Trophoblast cell (in vitro differentiated cells and primary cell): ENCODE measurements at regions not wholly inside any gene's neighbourhood (a gene's known extent, or its start where the extent isn't known, plus 50 kb on each side); places are given as distances from the start of the nearest gene placed in this dataset.

Experiments
- DNase-seq, 2 donors: peaks; one replicate each; pipeline ENCODE4 v3.0.0-alpha.2; 2016
- H2AFZ ChIP-seq: 2 replicates; pipeline ENCODE4 v1.6.1; 2013; ENCODE audit warnings: low read length, moderate library complexity, mild to moderate bottlenecking; ENCODE audit not compliant: insufficient read depth, poor library complexity
- H2AK5ac ChIP-seq: 2 replicates; pipeline ENCODE4 v1.6.1; 2013; ENCODE audit warnings: mild to moderate bottlenecking, low read length
- H2BK120ac ChIP-seq: 2 replicates; pipeline ENCODE4 v1.6.1; 2013; ENCODE audit warnings: low read length, mild to moderate bottlenecking, moderate library complexity; ENCODE audit not compliant: insufficient read depth, poor library complexity
- H2BK12ac ChIP-seq: 2 replicates; pipeline ENCODE4 v1.6.1; 2013; ENCODE audit warnings: mild to moderate bottlenecking, low read length, moderate library complexity
- H2BK5ac ChIP-seq: 2 replicates; pipeline ENCODE4 v1.6.1; 2013; ENCODE audit warnings: low read length, low read depth, moderate library complexity, mild to moderate bottlenecking; ENCODE audit not compliant: poor library complexity
- H3K14ac ChIP-seq: 2 replicates; pipeline ENCODE4 v1.6.1; 2013; ENCODE audit warnings: mild to moderate bottlenecking, low read length
- H3K18ac ChIP-seq: 2 replicates; pipeline ENCODE4 v1.6.1; 2013; ENCODE audit warnings: mild to moderate bottlenecking, low read length
- H3K23ac ChIP-seq: 2 replicates; pipeline ENCODE4 v1.6.1; 2013; ENCODE audit warnings: low read length
- H3K27ac ChIP-seq: 2 replicates; pipeline ENCODE4 v1.5.1; 2013; ENCODE audit warnings: low read depth, mild to moderate bottlenecking, inconsistent platforms, low read length, moderate library complexity
- H3K27me3 ChIP-seq: 2 replicates; pipeline ENCODE4 v1.6.1; 2013; ENCODE audit warnings: inconsistent platforms, mild to moderate bottlenecking, low read length, moderate library complexity; ENCODE audit not compliant: insufficient read depth
- H3K36me3 ChIP-seq, 2 experiments: 1 replicate in 1 of 2; 2 replicates in 1 of 2; pipeline ENCODE4 v1.6.1; 2013; ENCODE audit warnings: low read length in 2 of 2, mild to moderate bottlenecking in 2 of 2, moderate library complexity in 1 of 2; ENCODE audit not compliant: insufficient read depth in 2 of 2, control insufficient read depth in 1 of 2
- H3K4ac ChIP-seq: 2 replicates; pipeline ENCODE4 v1.6.1; 2013; ENCODE audit warnings: low read depth, mild to moderate bottlenecking, low read length, moderate library complexity
- H3K4me1 ChIP-seq, 2 experiments: 1 replicate in 1 of 2; 2 replicates in 1 of 2; pipeline ENCODE4 v1.6.1; 2013; ENCODE audit warnings: low read length in 2 of 2, mild to moderate bottlenecking in 2 of 2, moderate library complexity in 1 of 2; ENCODE audit not compliant: insufficient read depth in 2 of 2, control insufficient read depth in 1 of 2
- H3K4me2 ChIP-seq: 2 replicates; pipeline ENCODE4 v1.6.1; 2013; ENCODE audit warnings: inconsistent platforms, mild to moderate bottlenecking, low read length, moderate library complexity
- H3K4me3 ChIP-seq: 2 replicates; pipeline ENCODE4 v1.5.1; 2013; ENCODE audit warnings: mild to moderate bottlenecking, low read depth, low read length, inconsistent platforms
- H3K79me1 ChIP-seq: one replicate; pipeline ENCODE4 v1.6.1; 2013; ENCODE audit warnings: low read length
- H3K79me2 ChIP-seq: 2 replicates; pipeline ENCODE4 v1.6.1; 2013; ENCODE audit warnings: low read length, mild to moderate bottlenecking; ENCODE audit not compliant: control insufficient read depth, insufficient read depth, poor library complexity
- H3K9ac ChIP-seq: 2 replicates; pipeline ENCODE4 v1.6.1; 2013; ENCODE audit warnings: mild to moderate bottlenecking, low read length
- H3K9me3 ChIP-seq: 2 replicates; pipeline ENCODE4 v1.6.1; 2013; ENCODE audit warnings: low read depth, mild to moderate bottlenecking, control low read depth, inconsistent platforms, low read length; ENCODE audit not compliant: insufficient read depth
- H4K12ac ChIP-seq: 2 replicates; pipeline ENCODE4 v1.6.1; 2013; ENCODE audit warnings: low read depth, mild to moderate bottlenecking, low read length, moderate library complexity
- H4K8ac ChIP-seq: 2 replicates; pipeline ENCODE4 v1.6.1; 2013; ENCODE audit warnings: low read depth, mild to moderate bottlenecking, low read length, moderate library complexity
- H4K91ac ChIP-seq: one replicate; pipeline ENCODE4 v1.6.1; 2013; ENCODE audit warnings: low read depth, mild to moderate bottlenecking, low read length, moderate library complexity
- WGBS: extraction: QIAGEN DNeasy Blood & Tissue Kit; methylation state at CpG from one replicate; pipeline ENCODE4 v1.1.7; 2013; ENCODE audit warnings: missing lambda C conversion rate; ENCODE audit not compliant: insufficient read length, insufficient coverage; ENCODE audit errors: extremely low coverage; 5-methylcytosine and 5-hydroxymethylcytosine counted together

GRCh38 chr22:26778372-26778771, 121.0 kb downstream of the MIAT start:
- H2BK12ac ChIP-seq = peak overlapping the region; percentile 84
- H3K36me3 ChIP-seq = no peaks in the 10 kb centered on the region
- H2BK5ac ChIP-seq = no peak overlapping the region
- no peak overlapping the region for H3K14ac ChIP-seq
- no peak overlapping the region for H3K27ac ChIP-seq
- H2BK120ac ChIP-seq = peak overlapping the region; percentile 4
- H3K4me2 ChIP-seq = no peak overlapping the region
- peak overlapping the region; percentile 5 for H2AFZ ChIP-seq
- H3K4me1 ChIP-seq = peaks cover 12 to 14% of the 10 kb centered on the region in 2 experiments
- no peak for DNase-seq
- H2AK5ac ChIP-seq = peak overlapping the region; percentile 82
- H3K79me1 ChIP-seq = peaks cover 5% of the 10 kb centered on the region
- peak overlapping the region; percentile 45 for H4K91ac ChIP-seq
- H3K9me3 ChIP-seq = peaks cover 3% of the 10 kb centered on the region
- H4K8ac ChIP-seq = no peak overlapping the region
- H3K18ac ChIP-seq = peak overlapping the region; percentile 58
- no peaks in the 10 kb centered on the region for H3K27me3 ChIP-seq
- H3K4me3 ChIP-seq = no peak overlapping the region
- WGBS = no CpG with 5 or more reads among the region's 1 CpG
- H3K23ac ChIP-seq = no peak overlapping the region
- no peak overlapping the region for H3K9ac ChIP-seq
- H3K4ac ChIP-seq = no peak overlapping the region
- no peaks in the 10 kb centered on the region for H3K79me2 ChIP-seq
- no peak overlapping the region for H4K12ac ChIP-seq

DNA sequence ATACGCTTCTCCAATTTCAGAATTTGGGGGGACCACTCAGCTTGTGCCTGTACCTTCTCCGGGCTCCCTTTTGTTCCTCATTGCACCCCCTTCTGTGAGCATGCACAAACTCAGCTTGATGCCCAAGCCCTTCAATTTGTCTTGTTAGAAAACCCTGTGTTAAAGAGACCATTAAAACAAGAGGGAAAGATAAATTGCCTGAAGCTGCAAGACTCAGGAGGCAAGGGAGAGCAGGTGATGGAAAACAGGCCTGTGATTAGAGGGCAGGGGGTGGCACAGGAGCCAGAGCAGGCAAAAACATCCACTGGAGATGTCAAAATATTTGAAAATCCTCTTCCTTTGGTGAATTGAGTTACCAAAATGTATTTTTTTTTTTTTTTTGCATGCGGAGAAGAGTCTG, 121.7 kb downstream of the MIAT start:
- H3K36me3 ChIP-seq = no peaks in the 10 kb centered on the region
- H3K4me1 ChIP-seq = peaks cover 12 to 14% of the 10 kb centered on the region in 2 experiments
- H2BK5ac ChIP-seq = no peak overlapping the region
- no peak overlapping the region for H3K18ac ChIP-seq
- H4K91ac ChIP-seq = no peak overlapping the region
- no peak overlapping the region for H2BK120ac ChIP-seq
- H2AFZ ChIP-seq = no peak overlapping the region
- peaks cover 3% of the 10 kb centered on the region for H3K9me3 ChIP-seq
- no peak overlapping the region for H4K12ac ChIP-seq
- H3K79me2 ChIP-seq = no peaks in the 10 kb centered on the region
- H3K4ac ChIP-seq = no peak overlapping the region
- no peak overlapping the region for H2AK5ac ChIP-seq
- no peak overlapping the region for H2BK12ac ChIP-seq
- H3K4me2 ChIP-seq = no peak overlapping the region
- H3K27me3 ChIP-seq = no peaks in the 10 kb centered on the region
- H3K79me1 ChIP-seq = peaks cover 5% of the 10 kb centered on the region
- no CpG with 5 or more reads among the region's 3 CpGs for WGBS
- H3K9ac ChIP-seq = no peak overlapping the region
- no peak overlapping the region for H4K8ac ChIP-seq
- H3K4me3 ChIP-seq = no peak overlapping the region
- no peak overlapping the region for H3K23ac ChIP-seq
- no peak for DNase-seq
- no peak overlapping the region for H3K14ac ChIP-seq
- H3K27ac ChIP-seq = no peak overlapping the region

DNA sequence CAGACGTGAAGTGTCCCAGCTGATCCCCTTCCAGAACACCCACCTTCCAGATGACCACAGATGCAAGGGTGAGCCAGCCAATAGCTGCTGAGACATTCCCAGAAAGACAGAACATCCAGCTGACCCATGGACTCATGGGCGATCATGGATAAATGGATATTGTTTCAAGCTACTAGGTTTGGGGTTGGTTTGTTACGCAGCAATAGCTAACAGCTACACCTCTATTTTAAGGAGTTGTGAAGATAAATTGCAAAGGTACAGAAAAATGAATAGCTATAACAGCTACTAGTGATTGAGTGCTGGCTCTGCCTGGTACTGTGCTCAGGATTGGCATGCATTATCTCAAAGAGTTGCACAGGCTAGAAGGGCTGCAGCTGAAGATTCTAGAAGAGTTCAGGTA, 122.5 kb downstream of the MIAT start:
- Histone ChIP-seq H3K9me3 (peaks cover 3% of the 10 kb centered on the region), H3K4me3 (no peak overlapping the region), H3K79me2 (no peaks in the 10 kb centered on the region), H4K8ac (no peak overlapping the region), H3K9ac (no peak overlapping the region), H3K27ac (no peak overlapping the region), H2AK5ac (no peak overlapping the region), H3K4me1 (peaks cover 12 to 14% of the 10 kb centered on the region in 2 experiments), H3K4ac (no peak overlapping the region), H3K36me3 (no peaks in the 10 kb centered on the region), H3K23ac (no peak overlapping the region), H3K27me3 (no peaks in the 10 kb centered on the region), H3K79me1 (peaks cover 5% of the 10 kb centered on the region), H2AFZ (no peak overlapping the region), H4K91ac (no peak overlapping the region), H3K4me2 (no peak overlapping the region), H2BK5ac (no peak overlapping the region), H3K18ac (no peak overlapping the region), H2BK12ac (no peak overlapping the region), H4K12ac (no peak overlapping the region), H2BK120ac (no peak overlapping the region), H3K14ac (no peak overlapping the region)
- DNase-seq = no peak
- WGBS = no CpG with 5 or more reads among the region's 3 CpGs

GRCh38 chr22:26780521-26780920, 123.1 kb downstream of the MIAT start:
- H4K91ac ChIP-seq = no peak overlapping the region
- no peak overlapping the region for H3K27ac ChIP-seq
- H3K79me1 ChIP-seq = peaks cover 5% of the 10 kb centered on the region
- H3K9ac ChIP-seq = no peak overlapping the region
- H3K14ac ChIP-seq = no peak overlapping the region
- H4K12ac ChIP-seq = no peak overlapping the region
- H3K4ac ChIP-seq = no peak overlapping the region
- H3K4me1 ChIP-seq = peaks cover 12 to 14% of the 10 kb centered on the region in 2 experiments
- H2AFZ ChIP-seq = no peak overlapping the region
- H2BK12ac ChIP-seq = no peak overlapping the region
- no peak overlapping the region for H3K4me3 ChIP-seq
- no peaks in the 10 kb centered on the region for H3K36me3 ChIP-seq
- no peak overlapping the region for H3K23ac ChIP-seq
- DNase-seq = no peak
- no peak overlapping the region for H3K18ac ChIP-seq
- H2BK5ac ChIP-seq = no peak overlapping the region
- no peaks in the 10 kb centered on the region for H3K27me3 ChIP-seq
- H2BK120ac ChIP-seq = no peak overlapping the region
- H3K4me2 ChIP-seq = no peak overlapping the region
- no peak overlapping the region for H4K8ac ChIP-seq
- no peaks in the 10 kb centered on the region for H3K79me2 ChIP-seq
- H3K9me3 ChIP-seq = peaks cover 3% of the 10 kb centered on the region
- H2AK5ac ChIP-seq = no peak overlapping the region
